Fibroblast of lung (primary cell): ENCODE measurements at regions not wholly inside any gene's neighbourhood (a gene's known extent, or its start where the extent isn't known, plus 50 kb on each side); places are given as distances from the start of the nearest gene placed in this dataset.

Source experiments
- DNase-seq, 2 donors: peaks; one replicate each; pipeline versions ENCODE4 v3.0.0 to v3.0.0-alpha.2; 2010; ENCODE audit warnings: low read depth in 2 of 2
- H2AFZ ChIP-seq: 2 replicates; pipeline ENCODE4 v1.5.1; 2012; ENCODE audit warnings: low read length, control low read depth, inconsistent platforms
- H3K27ac ChIP-seq: 2 replicates; pipeline ENCODE4 v1.5.1; 2011; ENCODE audit warnings: low read length, control low read depth; ENCODE audit not compliant: insufficient read depth
- H3K27me3 ChIP-seq: 2 replicates; pipeline ENCODE4 v1.5.1; 2011; ENCODE audit warnings: mild to moderate bottlenecking, low read length; ENCODE audit not compliant: control insufficient read depth, insufficient read depth
- H3K36me3 ChIP-seq: 2 replicates; pipeline ENCODE4 v1.5.1; 2011; ENCODE audit warnings: low read length; ENCODE audit not compliant: control insufficient read depth, insufficient read depth
- H3K4me1 ChIP-seq: 2 replicates; pipeline ENCODE4 v1.5.1; 2011; ENCODE audit warnings: low read length; ENCODE audit not compliant: control insufficient read depth, insufficient read depth; ENCODE audit errors: extremely low read depth
- H3K4me2 ChIP-seq: 2 replicates; pipeline ENCODE4 v1.5.1; 2011; ENCODE audit warnings: low read length, control low read depth; ENCODE audit not compliant: insufficient read depth; ENCODE audit errors: extremely low read depth
- H3K4me3 ChIP-seq, 4 experiments: fragments of 200-600 bp in 1 of 4; sonication (generic) in 1 of 4; replicated peaks in 1 of 4; 2 replicates each; pipeline ENCODE4 v1.5.1; 2011 to 2016; ENCODE audit warnings: low read length in 4 of 4, low read depth in 3 of 4, mild to moderate bottlenecking in 3 of 4, control low read depth in 2 of 4, inconsistent platforms in 1 of 4, mixed read lengths in 1 of 4; ENCODE audit not compliant: insufficient read depth in 1 of 4; ENCODE audit errors: control extremely low read depth in 1 of 4
- H3K79me2 ChIP-seq: 2 replicates; pipeline ENCODE4 v1.5.1; 2012; ENCODE audit warnings: mild to moderate bottlenecking, low read length, inconsistent platforms; ENCODE audit not compliant: control insufficient read depth, insufficient read depth
- H3K9ac ChIP-seq: 2 replicates; pipeline ENCODE4 v1.5.1; 2011; ENCODE audit warnings: mild to moderate bottlenecking, low read length, control low read depth; ENCODE audit not compliant: insufficient read depth
- H3K9me3 ChIP-seq: 2 replicates; pipeline ENCODE4 v1.5.1; 2012; ENCODE audit warnings: low read depth, low read length; ENCODE audit not compliant: control insufficient read depth, insufficient read depth
- H4K20me1 ChIP-seq: 2 replicates; pipeline ENCODE4 v1.5.1; 2011; ENCODE audit warnings: low read length; ENCODE audit not compliant: control insufficient read depth, insufficient read depth; ENCODE audit errors: extremely low read depth
- EZH2 ChIP-seq: IDR thresholded peaks from 2 replicates; pipeline ENCODE4 v1.5.1; 2012; ENCODE audit warnings: low read length, control low read depth, mild to moderate bottlenecking; ENCODE audit errors: missing control alignments
- TF ChIP-seq, protein P1 (sequence below), 2 donors: IDR thresholded peaks in 1 of 2; conservative IDR thresholded peaks in 1 of 2; 1 replicate in 1 of 2; 2 replicates in 1 of 2; pipeline ENCODE4 v1.5.1; 2011 to 2012; ENCODE audit warnings: low read length in 2 of 2, control low read depth in 1 of 2, inconsistent platforms in 1 of 2, low read depth in 1 of 2, mild to moderate bottlenecking in 1 of 2

DNA sequence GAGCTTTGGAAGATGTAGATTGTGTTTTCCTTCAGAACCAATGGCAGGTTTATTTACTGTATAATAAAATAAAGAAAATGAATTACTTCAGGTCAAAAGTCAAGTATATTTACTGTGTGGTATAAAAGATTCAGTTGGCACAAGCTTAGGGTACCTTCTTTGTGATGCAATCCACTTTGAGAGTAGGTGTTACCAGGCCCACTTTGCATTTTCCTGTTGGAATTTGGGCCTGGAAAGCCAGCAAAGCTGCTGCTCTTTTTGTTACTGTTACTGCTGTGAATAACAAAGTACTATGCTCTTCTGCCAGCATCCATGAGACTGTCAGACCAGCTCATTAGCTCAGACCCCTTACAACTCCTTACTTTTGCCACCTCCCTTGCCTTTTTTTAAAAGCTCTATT lies 649.0 kb upstream of the SEL1L start:
- no peaks in the 10 kb centered on the region for H3K36me3 ChIP-seq
- no peaks in the 10 kb centered on the region for H3K79me2 ChIP-seq
- TF ChIP-seq EZH2 = no peak
- TF ChIP-seq, protein P1, sequence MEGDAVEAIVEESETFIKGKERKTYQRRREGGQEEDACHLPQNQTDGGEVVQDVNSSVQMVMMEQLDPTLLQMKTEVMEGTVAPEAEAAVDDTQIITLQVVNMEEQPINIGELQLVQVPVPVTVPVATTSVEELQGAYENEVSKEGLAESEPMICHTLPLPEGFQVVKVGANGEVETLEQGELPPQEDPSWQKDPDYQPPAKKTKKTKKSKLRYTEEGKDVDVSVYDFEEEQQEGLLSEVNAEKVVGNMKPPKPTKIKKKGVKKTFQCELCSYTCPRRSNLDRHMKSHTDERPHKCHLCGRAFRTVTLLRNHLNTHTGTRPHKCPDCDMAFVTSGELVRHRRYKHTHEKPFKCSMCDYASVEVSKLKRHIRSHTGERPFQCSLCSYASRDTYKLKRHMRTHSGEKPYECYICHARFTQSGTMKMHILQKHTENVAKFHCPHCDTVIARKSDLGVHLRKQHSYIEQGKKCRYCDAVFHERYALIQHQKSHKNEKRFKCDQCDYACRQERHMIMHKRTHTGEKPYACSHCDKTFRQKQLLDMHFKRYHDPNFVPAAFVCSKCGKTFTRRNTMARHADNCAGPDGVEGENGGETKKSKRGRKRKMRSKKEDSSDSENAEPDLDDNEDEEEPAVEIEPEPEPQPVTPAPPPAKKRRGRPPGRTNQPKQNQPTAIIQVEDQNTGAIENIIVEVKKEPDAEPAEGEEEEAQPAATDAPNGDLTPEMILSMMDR (conservative IDR thresholded peaks at IDR 0.05 in 1 of 2, IDR thresholded peaks at IDR 0.05 in 1 of 2; ENCODE audit: low read depth in 1 of 2, low read length in 2 of 2) = no peak
- no peaks in the 10 kb centered on the region for H4K20me1 ChIP-seq
- no peaks in the 10 kb centered on the region for H3K27me3 ChIP-seq
- H3K4me1 ChIP-seq = no peaks in the 10 kb centered on the region
- no peak for DNase-seq
- H3K4me2 ChIP-seq = no peak overlapping the region
- H3K27ac ChIP-seq = no peak overlapping the region
- H3K9ac ChIP-seq = no peak overlapping the region
- no peak overlapping the region for H3K4me3 ChIP-seq
- no peaks in the 10 kb centered on the region for H3K9me3 ChIP-seq
- no peak overlapping the region for H2AFZ ChIP-seq

DNA sequence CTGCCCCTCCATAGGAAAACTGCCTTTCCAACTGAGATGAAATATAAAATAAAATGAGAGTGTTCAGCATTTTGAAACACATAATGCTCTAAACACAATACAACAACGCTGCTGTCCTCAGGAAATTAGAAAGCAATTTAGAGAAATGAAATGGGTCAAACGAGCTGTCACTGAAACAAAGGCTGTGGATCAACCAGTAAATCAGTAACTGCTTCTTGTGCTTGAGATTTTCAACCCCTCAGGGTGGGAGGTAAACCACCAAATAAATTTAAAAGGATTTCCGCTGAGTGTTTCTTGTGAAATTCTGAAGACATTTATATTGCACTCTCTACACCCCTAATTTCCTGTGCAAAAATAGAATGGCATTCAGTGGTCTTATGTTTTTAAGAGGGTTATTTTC lies 657.1 kb upstream of the SEL1L start:
- Histone ChIP-seq H3K27me3 (no peaks in the 10 kb centered on the region), H3K79me2 (no peaks in the 10 kb centered on the region), H3K4me2 (no peak overlapping the region), H3K4me1 (no peaks in the 10 kb centered on the region), H3K4me3 (no peak overlapping the region), H3K27ac (no peak overlapping the region), H4K20me1 (no peaks in the 10 kb centered on the region), H3K36me3 (no peaks in the 10 kb centered on the region), H2AFZ (no peak overlapping the region), H3K9me3 (no peaks in the 10 kb centered on the region), H3K9ac (no peak overlapping the region)
- no peak for TF ChIP-seq EZH2
- TF ChIP-seq, protein P1 (conservative IDR thresholded peaks at IDR 0.05 in 1 of 2, IDR thresholded peaks at IDR 0.05 in 1 of 2; ENCODE audit: low read depth in 1 of 2, low read length in 2 of 2) = no peak
- no peak for DNase-seq

DNA sequence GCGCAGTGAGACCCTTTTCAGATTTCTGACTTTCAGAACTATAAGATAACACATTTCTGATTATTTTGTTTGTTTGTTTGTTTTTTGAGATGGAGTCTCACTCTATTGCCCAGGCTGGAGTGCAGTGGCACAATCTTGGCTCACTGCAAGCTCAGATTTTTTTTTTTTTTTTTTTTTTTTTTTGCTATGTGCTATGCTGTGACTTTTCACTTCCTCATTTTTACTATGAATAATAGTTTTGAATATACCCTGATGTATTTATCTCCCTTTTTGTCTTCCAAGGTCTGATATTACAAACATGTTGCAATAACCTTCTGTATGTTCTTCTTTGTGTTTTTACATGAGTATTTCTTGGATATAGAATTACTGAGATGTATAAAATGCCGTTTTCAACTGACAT lies 658.7 kb upstream of the SEL1L start:
- no peaks in the 10 kb centered on the region for H3K79me2 ChIP-seq
- no peak overlapping the region for H3K27ac ChIP-seq
- H2AFZ ChIP-seq = no peak overlapping the region
- H3K27me3 ChIP-seq = no peaks in the 10 kb centered on the region
- TF ChIP-seq, protein P1 (conservative IDR thresholded peaks at IDR 0.05 in 1 of 2, IDR thresholded peaks at IDR 0.05 in 1 of 2; ENCODE audit: low read depth in 1 of 2, low read length in 2 of 2) = no peak
- no peak for TF ChIP-seq EZH2
- no peaks in the 10 kb centered on the region for H4K20me1 ChIP-seq
- no peak overlapping the region for H3K9ac ChIP-seq
- no peak for DNase-seq
- no peaks in the 10 kb centered on the region for H3K4me1 ChIP-seq
- no peaks in the 10 kb centered on the region for H3K9me3 ChIP-seq
- H3K4me2 ChIP-seq = no peak overlapping the region
- no peaks in the 10 kb centered on the region for H3K36me3 ChIP-seq
- H3K4me3 ChIP-seq = no peak overlapping the region
